Psoas muscle (tissue), 7 donors: ENCODE measurements at regions not wholly inside any gene's neighbourhood (a gene's known extent, or its start where the extent isn't known, plus 50 kb on each side); places are given as distances from the start of the nearest gene placed in this dataset.
"Not testable (repeated sequence)": the region's sequence is repeated elsewhere in the genome, so short reads cannot be mapped to it uniquely, and the experiment has no call there.

Source experiments
- ATAC-seq, 4 donors: fragments of 200-7000 bp; cut with Tn5 transposase; one replicate each; pipeline ENCODE4 v1.9.1; 2020; ENCODE audit warnings: moderate library complexity in 3 of 4, mild to moderate bottlenecking in 2 of 4
- DNase-seq, 2 donors: peaks; one replicate each; pipeline ENCODE4 v3.0.0-alpha.2; 2020
- H3K27ac ChIP-seq: fragments of 200-600 bp; one replicate; pipeline ENCODE4 v1.8.0; 2022
- H3K27me3 ChIP-seq, 3 donors: fragments of 200-600 bp in 1 of 3; one replicate each; pipeline versions ENCODE4 v1.6.1 to v1.8.0; 2013 to 2022; ENCODE audit warnings: low read length in 2 of 3, mild to moderate bottlenecking in 2 of 3, moderate library complexity in 1 of 3; ENCODE audit not compliant: insufficient read depth in 3 of 3
- H3K36me3 ChIP-seq, 2 donors: fragments of 200-600 bp in 1 of 2; one replicate each; pipeline versions ENCODE4 v1.6.1 to v1.8.0; 2013 to 2022; ENCODE audit warnings: low read depth in 1 of 2, mild to moderate bottlenecking in 1 of 2, moderate library complexity in 1 of 2; ENCODE audit not compliant: insufficient read depth in 1 of 2
- H3K4me1 ChIP-seq: fragments of 200-600 bp; one replicate; pipeline ENCODE4 v1.8.0; 2022
- H3K4me3 ChIP-seq: fragments of 200-600 bp; one replicate; pipeline ENCODE4 v1.8.0; 2022; ENCODE audit warnings: mild to moderate bottlenecking
- H3K9me3 ChIP-seq: fragments of 200-600 bp; one replicate; pipeline ENCODE4 v1.8.0; 2022
- CTCF ChIP-seq: fragments of 200-600 bp; IDR thresholded peaks from one replicate; pipeline ENCODE4 v1.8.0; 2022; ENCODE audit warnings: antibody characterized with exemption
- WGBS, 3 donors: extraction: QIAGEN DNeasy Blood & Tissue Kit; methylation state at CpG; one replicate each; pipeline versions ENCODE4 v1.1.6 to v1.1.7; 2013; 5-methylcytosine and 5-hydroxymethylcytosine counted together
- intact Hi-C, 2 donors: fragments of 100-400 bp; cut with DNase I; formaldehyde crosslinking; loops; one replicate each; pipeline versions ENCODE4 v1.11.0 to v1.14.2; 2022
- donor health status: healthy with polysubstance abuse.
- donor health status: DM: no; HTN: no; CAD: no; lungs with moderate emphysema.
- donor health status: Bipolar disorder and iron deficiency.
- donor health status: healthy.
- donor health status: DM: yes; HTN: yes; CAD: no.
- donor health status: DM: no; HTN: no; CAD: no.
- donor health status: DM: yes; HTN: yes; CAD: no.

- peaks cover 19% of the 10 kb centered on the region for H3K9me3 ChIP-seq
- no peaks in the 10 kb centered on the region for H3K4me1 ChIP-seq
- H3K36me3 ChIP-seq, result no peaks in the 10 kb centered on the region
- ATAC-seq (no peak), DNase-seq (no peak)
- no peaks in the 10 kb centered on the region for H3K27me3 ChIP-seq
- intact Hi-C loops, result no loop called here
- 59 to 88% (median 86%) methylated on average over 2 of the region's 2 CpGs for WGBS, 3 donors
- no peak overlapping the region for H3K27ac ChIP-seq
- no peak for TF ChIP-seq CTCF
- no peak overlapping the region for H3K4me3 ChIP-seq
These were observed 143.3 kb upstream of the TLE4 start for GRCh38 chr9:79428422-79428821.

- Histone ChIP-seq H3K36me3 (no peaks in the 10 kb centered on the region), H3K9me3 (peaks cover 7% of the 10 kb centered on the region), H3K27me3 (no peaks in the 10 kb centered on the region), H3K4me1 (no peaks in the 10 kb centered on the region), H3K4me3 (no peak overlapping the region), H3K27ac (no peak overlapping the region)
- intact Hi-C loops, result no loop called here
- no peak for ATAC-seq
- no peak for TF ChIP-seq CTCF
- no peak for DNase-seq
These were observed 141.1 kb upstream of the TLE4 start for GRCh38 chr9:79430619-79431018.

GRCh38 chr9:79431019-79431679 lies 140.6 kb upstream of the TLE4 start:
- Histone ChIP-seq H3K36me3 (no peaks in the 10 kb centered on the region), H3K9me3 (peaks cover 2% of the 10 kb centered on the region), H3K27me3 (no peaks in the 10 kb centered on the region), H3K4me3 (no peak overlapping the region), H3K27ac (no peak overlapping the region), H3K4me1 (no peaks in the 10 kb centered on the region)
- 58 to 70% (median 64%) methylated on average over 4 of the region's 4 CpGs for whole genome bisulfite sequencing, 3 donors
- intact Hi-C loops, result no loop called here
- TF ChIP-seq CTCF, result no peak
- DNase-seq (no peak), ATAC-seq (no peak)

- H3K9me3 ChIP-seq, result no peaks in the 10 kb centered on the region
- H3K4me1 ChIP-seq, result no peaks in the 10 kb centered on the region
- no peak for TF ChIP-seq CTCF
- H3K36me3 ChIP-seq, result no peaks in the 10 kb centered on the region
- H3K4me3 ChIP-seq, result no peak overlapping the region
- WGBS, 3 donors, result 98 to 100% (median 99%) methylated on average over 1 of the region's 1 CpG
- no peak overlapping the region for H3K27ac ChIP-seq
- ATAC-seq, result no peak
- no peak for DNase-seq
- intact Hi-C loops, result no loop called here
- no peaks in the 10 kb centered on the region for H3K27me3 ChIP-seq
These were observed 139.3 kb upstream of the TLE4 start for GRCh38 chr9:79432485-79432884.

- no peaks in the 10 kb centered on the region for H3K36me3 ChIP-seq
- no peak overlapping the region for H3K4me3 ChIP-seq
- DNase-seq (no peak), ATAC-seq (no peak)
- TF ChIP-seq CTCF, result no peak
- no peaks in the 10 kb centered on the region for H3K4me1 ChIP-seq
- intact Hi-C loops, result no loop called here
- H3K27me3 ChIP-seq, result peaks cover 0 to 10% (median 0%) of the 10 kb centered on the region in 3 donors
- no peaks in the 10 kb centered on the region for H3K9me3 ChIP-seq
- H3K27ac ChIP-seq, result no peak overlapping the region
These were observed 138.1 kb upstream of the TLE4 start for GRCh38 chr9:79433703-79434102.

GRCh38 chr9:79439221-79439620 lies 132.5 kb upstream of the TLE4 start:
- intact Hi-C loops, result not testable (repeated sequence)
- 25 to 39% (median 37%) methylated on average over 18 to 19 of the region's 19 CpGs for WGBS, 3 donors
- peaks cover 0 to 11% (median 0%) of the 10 kb centered on the region in 3 donors for H3K27me3 ChIP-seq

More at GRCh38 chr9:79439221-79439620, 132.5 kb upstream of the TLE4 start:
- not testable (repeated sequence) for DNase-seq, H3K4me3 ChIP-seq, H3K27ac ChIP-seq, H3K9me3 ChIP-seq, H3K36me3 ChIP-seq, ATAC-seq, H3K4me1 ChIP-seq
